GM20431 (cell line): ENCODE measurements at regions not wholly inside any gene's neighbourhood (a gene's known extent, or its start where the extent isn't known, plus 50 kb on each side); places are given as distances from the start of the nearest gene placed in this dataset.
"Not testable (repeated sequence)": the region's sequence is repeated elsewhere in the genome, so short reads cannot be mapped to it uniquely, and the experiment has no call there.

ENCODE experiments used
- in situ Hi-C: fragments of 300-500 bp; cut with MseI, MboI; formaldehyde crosslinking; loops from one replicate; pipeline ENCODE4 v1.15.0; 2020; ENCODE audit warnings: low sequenced_read_pairs; ENCODE audit not compliant: unreplicated experiment

DNA sequence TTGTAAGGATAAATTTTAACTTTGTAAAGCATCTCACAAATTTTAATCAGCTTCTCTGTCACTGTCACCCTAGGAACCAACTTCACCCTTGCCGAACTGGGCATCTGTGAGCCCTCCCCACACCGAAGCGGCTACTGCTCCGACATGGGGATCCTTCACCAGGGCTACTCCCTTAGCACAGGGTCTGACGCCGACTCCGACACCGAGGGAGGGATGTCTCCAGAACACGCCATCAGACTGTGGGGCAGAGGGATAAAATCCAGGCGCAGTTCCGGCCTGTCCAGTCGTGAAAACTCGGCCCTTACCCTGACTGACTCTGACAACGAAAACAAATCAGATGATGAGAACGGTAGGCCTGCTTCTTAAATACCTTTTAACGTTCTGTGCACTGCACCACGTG, 916.3 kb upstream of the WWC1 start:
- in situ Hi-C loops = no loop called here

GRCh38 chr5:167378894-167379723, 912.3 kb upstream of the WWC1 start:
- in situ Hi-C loops = no loop called here

DNA sequence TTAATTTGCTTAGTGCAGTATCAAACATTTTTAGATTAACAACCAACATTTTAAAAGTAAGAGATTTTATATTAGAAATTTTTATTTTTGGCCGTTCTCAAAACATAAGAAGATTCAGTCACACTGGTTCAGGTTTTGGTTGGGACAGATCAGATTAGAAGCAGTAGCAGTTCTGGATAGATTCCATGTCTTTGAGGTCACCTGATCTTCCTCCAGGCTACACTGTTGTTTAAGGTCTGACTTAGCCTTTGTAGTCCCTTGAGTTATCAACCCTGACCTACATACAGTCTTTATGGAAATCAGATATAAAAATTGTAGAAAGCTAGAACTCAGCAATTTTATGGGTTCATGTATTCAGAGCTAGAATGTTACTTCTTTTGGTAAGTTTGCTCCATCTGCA, 910.0 kb upstream of the WWC1 start:
- in situ Hi-C loops = no loop called here

- in situ Hi-C loops = no loop called here
Observed at GRCh38 chr5:167389537-167389936, 901.9 kb upstream of the WWC1 start.

DNA sequence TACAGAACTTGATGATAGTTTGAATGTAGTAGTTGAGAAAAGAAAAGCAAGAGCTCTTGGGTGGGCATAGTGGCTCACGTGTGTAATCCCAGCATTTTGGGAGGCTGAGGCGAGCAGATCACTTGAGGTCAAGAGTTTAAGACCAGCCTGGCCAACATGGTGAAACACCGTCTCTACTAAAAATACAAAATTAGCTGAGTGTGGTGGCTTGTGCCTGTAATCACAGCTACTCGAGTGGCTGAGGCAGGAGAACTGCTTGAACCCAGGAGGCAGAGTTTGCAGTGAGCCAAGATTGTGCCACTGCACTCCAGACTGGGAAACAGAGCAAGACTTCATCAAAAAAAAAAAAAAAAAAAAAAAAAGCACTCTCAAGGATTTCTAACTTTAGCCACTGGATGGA, 900.2 kb upstream of the WWC1 start:
- in situ Hi-C loops = not testable (repeated sequence)

GRCh38 chr5:167392240-167392639, 899.2 kb upstream of the WWC1 start:
- in situ Hi-C loops = no loop called here

- in situ Hi-C loops = no loop called here
Observed at GRCh38 chr5:167393358-167393757, 898.1 kb upstream of the WWC1 start.

DNA sequence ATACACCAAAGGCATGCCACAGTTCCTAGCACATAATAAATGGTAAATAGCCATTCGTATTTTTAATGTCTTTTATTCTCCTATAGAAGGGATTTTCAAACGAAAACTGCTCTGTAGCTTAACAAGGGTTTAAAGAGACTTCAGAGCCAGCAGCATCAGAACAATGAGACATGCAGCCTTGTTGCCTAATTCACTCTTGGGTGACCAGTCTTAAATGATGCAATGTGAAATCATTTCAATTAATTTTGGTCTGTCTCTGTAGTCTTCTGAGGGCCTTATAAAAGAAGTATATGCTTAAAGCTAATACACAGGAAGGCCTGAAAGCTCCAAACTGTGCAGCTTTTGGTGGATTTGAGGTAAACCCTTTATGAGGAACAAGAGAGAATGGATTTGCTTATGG, 888.8 kb upstream of the WWC1 start:
- in situ Hi-C loops = no loop called here

DNA sequence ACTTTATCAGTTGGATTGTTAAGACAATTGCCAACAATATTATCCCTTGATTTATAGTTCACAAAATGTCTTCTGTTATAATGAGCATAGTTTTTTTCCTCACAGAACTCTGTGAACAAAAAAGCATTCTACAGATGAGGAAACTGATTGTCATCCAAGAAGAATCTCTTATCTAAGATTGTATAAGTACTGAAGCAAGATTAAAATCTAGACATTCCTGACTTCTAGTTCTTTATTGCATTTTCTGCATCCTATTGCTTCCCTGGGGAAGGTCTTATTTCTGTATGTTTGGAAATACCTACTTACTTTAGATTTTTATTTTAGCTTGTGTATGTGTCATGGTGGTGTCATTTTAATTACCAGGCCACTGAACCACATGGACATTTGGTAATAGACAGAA, 884.9 kb upstream of the WWC1 start:
- in situ Hi-C loops = no loop called here

GRCh38 chr5:167412556-167412955, 878.9 kb upstream of the WWC1 start:
- in situ Hi-C loops = no loop called here

DNA sequence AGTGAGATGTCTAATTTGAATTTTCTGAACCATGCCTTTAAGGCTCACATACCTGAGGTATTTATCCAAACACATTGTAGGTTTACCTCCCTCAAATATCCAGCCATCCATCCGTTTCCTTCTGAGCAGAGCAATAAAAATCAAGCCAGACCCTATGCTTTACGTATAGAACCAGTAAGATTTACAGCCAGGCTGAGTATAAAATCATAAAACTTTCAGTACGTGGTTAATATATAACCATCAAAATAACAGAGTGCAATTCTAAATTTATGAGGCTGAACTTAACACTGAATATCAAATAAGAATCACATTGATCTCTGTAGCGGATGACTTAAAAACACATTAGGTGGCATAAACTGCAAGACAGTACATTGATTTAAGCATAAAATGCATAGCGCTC, 877.9 kb upstream of the WWC1 start:
- in situ Hi-C loops = no loop called here

DNA sequence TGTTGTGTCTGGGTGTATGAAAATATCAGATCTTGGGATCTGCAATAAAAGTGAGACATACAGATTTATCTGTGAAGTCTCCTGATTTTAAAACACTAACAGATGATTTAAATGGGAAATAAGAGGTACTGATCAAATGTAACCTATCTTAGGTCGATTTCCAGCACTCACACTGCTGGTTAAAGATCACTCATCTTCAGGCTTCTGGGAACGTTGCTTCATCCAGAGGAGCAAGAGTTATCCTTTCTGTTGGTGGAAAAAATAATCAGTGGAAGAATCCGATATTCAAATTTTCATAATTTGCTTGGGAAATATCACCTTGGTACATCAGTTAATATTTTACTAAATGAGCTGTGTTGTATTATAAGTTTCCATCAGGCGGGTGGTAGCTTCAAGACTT, 876.8 kb upstream of the WWC1 start:
- in situ Hi-C loops = no loop called here

DNA sequence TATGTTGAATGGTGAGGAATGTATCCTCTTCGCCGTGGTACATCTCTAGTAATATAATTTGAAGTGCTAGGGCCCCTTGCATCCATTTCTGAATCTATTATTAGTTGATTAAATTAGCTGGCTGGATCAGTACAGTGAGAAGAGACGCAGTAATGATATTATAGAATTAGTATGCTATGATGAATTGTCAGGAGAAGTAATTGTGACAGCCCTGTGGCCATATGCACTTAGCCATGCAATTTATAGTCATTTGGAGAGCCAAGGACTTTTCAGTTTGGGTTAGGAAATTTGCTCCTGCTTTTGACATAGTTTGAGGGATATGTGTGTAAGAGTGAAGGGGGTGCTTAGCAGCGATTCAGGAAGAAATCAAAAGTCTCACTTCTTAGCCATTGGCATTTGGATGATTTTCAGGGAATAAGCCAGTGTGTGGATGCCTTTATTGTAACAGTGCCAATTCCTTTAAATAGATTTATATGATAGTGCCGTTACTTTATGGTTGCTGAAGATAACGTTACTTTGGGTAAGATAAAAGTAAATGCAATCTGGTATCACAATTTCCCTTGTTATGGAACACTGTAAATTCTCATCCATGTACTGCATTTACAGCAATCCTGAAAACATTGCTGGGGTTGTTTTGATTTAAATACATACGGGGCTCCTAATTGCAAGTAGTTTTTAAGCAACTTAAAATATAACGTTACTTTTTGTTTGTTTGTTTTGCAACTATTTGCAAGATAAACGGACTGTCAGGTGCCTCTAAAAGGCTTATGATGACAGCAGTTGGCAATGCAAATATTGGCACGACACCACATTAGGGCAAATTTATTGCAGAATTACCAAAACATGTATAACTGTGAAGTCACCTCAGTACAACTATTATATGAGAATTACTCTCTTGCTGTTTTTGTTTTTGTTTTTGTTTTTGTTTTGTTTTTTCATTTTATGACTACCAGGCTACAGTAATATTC, 875.4 kb upstream of the WWC1 start:
- in situ Hi-C loops = no loop called here

- in situ Hi-C loops = no loop called here
Observed at GRCh38 chr5:167417662-167418061, 873.8 kb upstream of the WWC1 start.

DNA sequence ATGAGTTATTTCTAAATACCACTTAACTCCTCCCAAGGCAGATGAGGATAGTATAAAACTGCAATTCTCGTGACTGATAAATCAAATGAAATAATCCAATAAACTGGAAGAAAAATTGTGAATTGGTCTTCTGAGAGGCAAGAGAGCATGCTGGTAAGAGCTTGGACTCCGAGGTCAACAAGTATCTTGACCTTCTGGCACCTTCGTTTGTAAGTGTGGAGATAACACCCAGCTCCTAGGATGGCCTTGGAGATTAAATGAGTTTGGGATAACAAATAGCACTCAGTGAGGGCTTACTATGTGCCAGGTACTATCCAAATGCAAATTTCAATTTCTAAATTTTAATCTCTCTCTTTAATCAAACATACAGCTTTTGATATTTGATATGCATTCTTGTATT, 866.3 kb upstream of the WWC1 start:
- in situ Hi-C loops = no loop called here

DNA sequence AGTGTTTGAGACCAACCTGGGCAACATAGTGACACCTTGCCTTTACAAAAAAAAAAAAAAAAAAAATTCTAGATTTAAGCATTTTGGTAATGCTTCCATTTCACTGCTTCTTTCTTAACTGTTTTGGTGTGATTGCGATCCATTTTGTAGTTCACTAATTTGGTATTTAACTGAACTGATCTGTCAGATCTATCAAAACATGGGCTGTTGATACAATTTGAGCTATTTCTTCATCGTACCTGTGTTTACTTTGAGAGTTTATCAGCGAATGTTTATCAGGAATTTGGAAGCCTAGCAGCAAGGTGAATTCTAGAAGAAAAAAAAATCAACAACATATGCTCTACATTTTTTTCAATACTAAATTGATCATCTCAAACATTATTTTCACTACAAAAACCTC, 864.9 kb upstream of the WWC1 start:
- in situ Hi-C loops = no loop called here

GRCh38 chr5:167427641-167428040, 863.8 kb upstream of the WWC1 start:
- in situ Hi-C loops = not testable (repeated sequence)

- in situ Hi-C loops = no loop called here
Observed at GRCh38 chr5:167440846-167441245, 850.6 kb upstream of the WWC1 start.

- in situ Hi-C loops = no loop called here
Observed at GRCh38 chr5:167442922-167443321, 848.5 kb upstream of the WWC1 start.

- in situ Hi-C loops = no loop called here
Observed at GRCh38 chr5:167447466-167448375, 843.7 kb upstream of the WWC1 start.
